GM10248 (cell line): ENCODE measurements at regions not wholly inside any gene's neighbourhood (a gene's known extent, or its start where the extent isn't known, plus 50 kb on each side); places are given as distances from the start of the nearest gene placed in this dataset.

Experiments
- CTCF ChIA-PET: fragments of 300-600 bp; sonication (Branson Sonifier 250); formaldehyde crosslinking; extraction: SDS; loops from one replicate; lab custom pipeline; 2021; ENCODE audit warnings: antibody characterized with exemption; lab: Yijun Ruan, JAX
- POLR2A ChIA-PET: fragments of 350-650 bp; sonication (Branson Sonifier 250); formaldehyde crosslinking; extraction: SDS; loops from one replicate; lab custom pipeline; 2020; ENCODE audit warnings: antibody characterized with exemption; lab: Yijun Ruan, JAX
- DNase-seq: peaks from one replicate; pipeline ENCODE4 v3.0.0; 2012; ENCODE audit errors: extremely low spot score
- CTCF ChIP-seq: IDR thresholded peaks from 2 replicates; pipeline ENCODE4 v1.5.1; 2012; ENCODE audit warnings: mild to moderate bottlenecking, low read depth; ENCODE audit errors: extremely low read depth, missing control alignments, control extremely low read depth

GRCh38 chr14:71320734-71321573 is 413.7 kb downstream of the PCNX1 start:
- ChIA-PET POLR2A (interaction anchor here (1.2 to 1.7 kb wide), 4 partner anchors 11 to 247 kb away, joined by 3 to 5 read pairs (median 4); no protein-coding TSS in a partner anchor), CTCF (interaction anchor here (1.0 to 5.7 kb wide), 9 partner anchors 12 to 431 kb away, joined by 3 to 22 read pairs (median 4); no protein-coding TSS in a partner anchor)
- peak; percentile 68 for DNase-seq
- no peak for TF ChIP-seq CTCF

GRCh38 chr14:71321574-71322315 is 414.5 kb downstream of the PCNX1 start:
- no peak for TF ChIP-seq CTCF
- ChIA-PET CTCF (interaction anchor here (0.9 to 5.7 kb wide), 13 partner anchors 11 to 431 kb away, joined by 3 to 22 read pairs (median 3); no protein-coding TSS in a partner anchor), POLR2A (interaction anchor here (1.2 to 1.7 kb wide), 4 partner anchors 11 to 247 kb away, joined by 3 to 5 read pairs (median 4); no protein-coding TSS in a partner anchor)
- DNase-seq = no peak

- peak; percentile 49 for DNase-seq
- ChIA-PET CTCF (interaction anchor here (0.6 to 5.7 kb wide), 12 partner anchors 10 to 430 kb away, joined by 3 to 22 read pairs (median 3); no protein-coding TSS in a partner anchor), POLR2A (interaction anchor here (0.5 to 1.5 kb wide), 2 partner anchors 82 to 310 kb away, joined by 5 to 7 read pairs; no protein-coding TSS in a partner anchor)
- TF ChIP-seq CTCF = peak; percentile 71
These were observed 415.5 kb downstream of the PCNX1 start for GRCh38 chr14:71322655-71323250.

GRCh38 chr14:71324767-71325272 is 417.6 kb downstream of the PCNX1 start:
- POLR2A ChIA-PET = interaction anchor here (0.6 to 1.2 kb wide), 2 partner anchors 79 to 302 kb away, joined by 6 read pairs; no protein-coding TSS in a partner anchor

GRCh38 chr14:71327691-71328090 is 420.4 kb downstream of the PCNX1 start:
- no peak for DNase-seq
- ChIA-PET CTCF (interaction anchor here (1.3 kb wide), 1 partner anchor 251 kb away, joined by 3 read pairs; no protein-coding TSS in a partner anchor), POLR2A (no interaction called here)
- TF ChIP-seq CTCF = no peak

More at GRCh38 chr14:71324767-71325272, 417.6 kb downstream of the PCNX1 start:
- TF ChIP-seq CTCF = no peak
- DNase-seq = peak; percentile 24
- CTCF ChIA-PET = interaction anchor here (0.6 to 5.7 kb wide), 10 partner anchors 9 to 428 kb away, joined by 3 to 22 read pairs (median 4); no protein-coding TSS in a partner anchor
